HUES6 (cell line): ENCODE measurements at regions not wholly inside any gene's neighbourhood (a gene's known extent, or its start where the extent isn't known, plus 50 kb on each side); places are given as distances from the start of the nearest gene placed in this dataset.

Source experiments
- H3K27ac ChIP-seq: 2 replicates; pipeline ENCODE4 v1.7.0; 2013; ENCODE audit warnings: low read depth, mild to moderate bottlenecking, low read length, inconsistent platforms
- H3K27me3 ChIP-seq: 2 replicates; pipeline ENCODE4 v1.6.1; 2013; ENCODE audit warnings: low read length; ENCODE audit not compliant: control insufficient read depth, insufficient read depth
- H3K36me3 ChIP-seq: 2 replicates; pipeline ENCODE4 v1.6.1; 2013; ENCODE audit warnings: low read length; ENCODE audit not compliant: control insufficient read depth, insufficient read depth
- H3K4me1 ChIP-seq: 2 replicates; pipeline ENCODE4 v1.6.1; 2013; ENCODE audit warnings: low read length; ENCODE audit not compliant: control insufficient read depth, insufficient read depth
- H3K4me3 ChIP-seq: 2 replicates; pipeline ENCODE4 v1.5.1; 2013; ENCODE audit warnings: low read depth, low read length
- H3K9ac ChIP-seq: one replicate; pipeline ENCODE4 v1.6.1; 2013; ENCODE audit warnings: mild to moderate bottlenecking, low read length
- H3K9me3 ChIP-seq: 2 replicates; pipeline ENCODE4 v1.6.1; 2013; ENCODE audit warnings: low read depth, low read length; ENCODE audit not compliant: control insufficient read depth, insufficient read depth

GRCh38 chr1:30418061-30418938 lies 305.1 kb downstream of the MATN1 start:
- no peaks in the 10 kb centered on the region for H3K9me3 ChIP-seq
- no peaks in the 10 kb centered on the region for H3K27me3 ChIP-seq

GRCh38 chr1:30417701-30418046 lies 305.7 kb downstream of the MATN1 start:
- H3K36me3 ChIP-seq: no peaks in the 10 kb centered on the region
- no peak overlapping the region for H3K9ac ChIP-seq
- no peaks in the 10 kb centered on the region for H3K27me3 ChIP-seq
- no peaks in the 10 kb centered on the region for H3K9me3 ChIP-seq
- H3K4me1 ChIP-seq: peaks cover 4% of the 10 kb centered on the region; the same call in 1 of the 2 replicates
- H3K4me3 ChIP-seq: no peak overlapping the region
- H3K27ac ChIP-seq: no peak overlapping the region

More at GRCh38 chr1:30418061-30418938, 305.1 kb downstream of the MATN1 start:
- Histone ChIP-seq H3K4me1 (peaks cover 4% of the 10 kb centered on the region; the same call in 1 of the 2 replicates), H3K36me3 (no peaks in the 10 kb centered on the region), H3K9ac (no peak overlapping the region), H3K27ac (no peak overlapping the region), H3K4me3 (no peak overlapping the region)

GRCh38 chr1:30417001-30417700 lies 306.2 kb downstream of the MATN1 start:
- Histone ChIP-seq H3K27ac (no peak overlapping the region), H3K36me3 (no peaks in the 10 kb centered on the region), H3K27me3 (no peaks in the 10 kb centered on the region), H3K4me3 (no peak overlapping the region), H3K9ac (no peak overlapping the region), H3K4me1 (peaks cover 4% of the 10 kb centered on the region; the same call in 1 of the 2 replicates), H3K9me3 (no peaks in the 10 kb centered on the region)

GRCh38 chr1:30416221-30416820 lies 307.1 kb downstream of the MATN1 start:
- no peaks in the 10 kb centered on the region for H3K9me3 ChIP-seq
- no peaks in the 10 kb centered on the region for H3K36me3 ChIP-seq
- peaks cover 4% of the 10 kb centered on the region; the same call in 1 of the 2 replicates for H3K4me1 ChIP-seq
- no peak overlapping the region for H3K4me3 ChIP-seq
- H3K27me3 ChIP-seq: no peaks in the 10 kb centered on the region
- H3K9ac ChIP-seq: no peak overlapping the region
- H3K27ac ChIP-seq: no peak overlapping the region

- H3K4me3 ChIP-seq: no peak overlapping the region
- H3K36me3 ChIP-seq: no peaks in the 10 kb centered on the region
- H3K9ac ChIP-seq: no peak overlapping the region
- peaks cover 4% of the 10 kb centered on the region; the same call in 1 of the 2 replicates for H3K4me1 ChIP-seq
- H3K9me3 ChIP-seq: no peaks in the 10 kb centered on the region
- H3K27ac ChIP-seq: no peak overlapping the region
- H3K27me3 ChIP-seq: no peaks in the 10 kb centered on the region
Observed at GRCh38 chr1:30415171-30415940, 308.0 kb downstream of the MATN1 start.

- no peak overlapping the region for H3K4me3 ChIP-seq
- no peaks in the 10 kb centered on the region for H3K36me3 ChIP-seq
- no peak overlapping the region for H3K27ac ChIP-seq
- H3K9me3 ChIP-seq: no peaks in the 10 kb centered on the region
- H3K9ac ChIP-seq: no peak overlapping the region
- no peaks in the 10 kb centered on the region for H3K27me3 ChIP-seq
- peaks cover 4% of the 10 kb centered on the region; the same call in 1 of the 2 replicates for H3K4me1 ChIP-seq
Observed at GRCh38 chr1:30414851-30415165, 308.6 kb downstream of the MATN1 start.

GRCh38 chr1:30414086-30414850 lies 309.1 kb downstream of the MATN1 start:
- no peaks in the 10 kb centered on the region for H3K27me3 ChIP-seq
- H3K4me1 ChIP-seq: peaks cover 4% of the 10 kb centered on the region; the same call in 1 of the 2 replicates
- H3K36me3 ChIP-seq: no peaks in the 10 kb centered on the region
- no peak overlapping the region for H3K9ac ChIP-seq
- no peak overlapping the region for H3K27ac ChIP-seq
- H3K9me3 ChIP-seq: no peaks in the 10 kb centered on the region
- no peak overlapping the region for H3K4me3 ChIP-seq

GRCh38 chr1:30413606-30414005 lies 309.8 kb downstream of the MATN1 start:
- no peaks in the 10 kb centered on the region for H3K27me3 ChIP-seq
- H3K36me3 ChIP-seq: no peaks in the 10 kb centered on the region
- no peaks in the 10 kb centered on the region for H3K9me3 ChIP-seq
- H3K4me1 ChIP-seq: peaks cover 4% of the 10 kb centered on the region; the same call in 1 of the 2 replicates
- no peak overlapping the region for H3K9ac ChIP-seq
- H3K4me3 ChIP-seq: no peak overlapping the region
- no peak overlapping the region for H3K27ac ChIP-seq

- H3K4me3 ChIP-seq: no peak overlapping the region
- H3K4me1 ChIP-seq: peaks cover 6% of the 10 kb centered on the region; the same call in 1 of the 2 replicates
- H3K9ac ChIP-seq: no peak overlapping the region
- H3K9me3 ChIP-seq: no peaks in the 10 kb centered on the region
- no peak overlapping the region for H3K27ac ChIP-seq
- H3K27me3 ChIP-seq: no peaks in the 10 kb centered on the region
- no peaks in the 10 kb centered on the region for H3K36me3 ChIP-seq
Observed at GRCh38 chr1:30413111-30413440, 310.3 kb downstream of the MATN1 start.
